ENCODE measurements at regions not wholly inside any gene's neighbourhood (a gene's known extent, or its start where the extent isn't known, plus 50 kb on each side); places are given as distances from the start of the nearest gene placed in this dataset.
"Not testable (repeated sequence)": the region's sequence is repeated elsewhere in the genome, so short reads cannot be mapped to it uniquely, and the experiment has no call there.

DNA sequence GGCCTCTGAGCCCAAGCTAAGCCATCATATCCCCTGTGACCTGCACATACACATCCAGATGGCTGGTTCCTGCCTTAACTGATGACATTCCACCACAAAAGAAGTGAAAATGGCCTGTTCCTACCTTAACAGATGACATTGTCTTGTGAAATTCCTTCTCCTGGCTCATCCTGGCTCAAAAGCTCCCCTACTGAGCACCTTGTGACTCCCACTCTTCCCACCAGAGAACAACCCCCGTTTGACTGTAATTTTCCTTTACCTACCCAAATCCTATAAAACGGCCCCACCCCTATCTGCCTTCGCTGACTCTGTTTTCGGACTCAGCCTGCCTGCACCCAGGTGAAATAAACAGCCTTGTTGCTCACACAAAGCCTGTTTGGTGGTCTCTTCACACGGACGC, 2284.3 kb upstream of the AGA start:
- TF ChIP-seq POLR2AphosphoS5 (IDR thresholded peaks at IDR 0.05; ENCODE audit: borderline replicate concordance, low read depth, low read length); EZH2 (IDR thresholded peaks at IDR 0.05); FOXP2 (optimal IDR thresholded peaks at IDR 0.05; ENCODE audit: control extremely low read depth, extremely low read length, insufficient read depth): not testable (repeated sequence)
